B cell (primary cell): ENCODE measurements at regions not wholly inside any gene's neighbourhood (a gene's known extent, or its start where the extent isn't known, plus 50 kb on each side); places are given as distances from the start of the nearest gene placed in this dataset.

ENCODE experiments used
- ATAC-seq: fragments of 200-7000 bp; cut with Tn5 transposase; one replicate; pipeline ENCODE4 v1.10.0; 2021; ENCODE audit warnings: low read depth, mild to moderate bottlenecking, moderate number of reproducible peaks, moderate library complexity
- CTCF ChIA-PET: fragments of 350-600 bp; sonication (Branson Sonifier 250); formaldehyde crosslinking; loops from one replicate; lab custom pipeline; 2021; ENCODE audit warnings: antibody characterized with exemption, inconsistent platforms; lab: Charles Lee
- POLR2A ChIA-PET: fragments of 350-600 bp; sonication (Branson Sonifier 250); formaldehyde crosslinking; loops from one replicate; lab custom pipeline; 2021; ENCODE audit warnings: antibody characterized with exemption; lab: Charles Lee
- DNase-seq: peaks from one replicate; pipeline ENCODE4 v3.0.0; 2013
- H2AFZ ChIP-seq: 2 replicates; pipeline ENCODE4 v1.6.1; 2012; ENCODE audit warnings: mild to moderate bottlenecking, low read depth, low read length; ENCODE audit not compliant: insufficient read depth, poor library complexity, severe bottlenecking
- H3K27ac ChIP-seq, 2 donors: 1 replicate in 1 of 2; 2 replicates in 1 of 2; pipeline ENCODE4 v1.5.1; 2012 to 2013; ENCODE audit warnings: low read length in 2 of 2, mild to moderate bottlenecking in 2 of 2, moderate library complexity in 1 of 2
- H3K27me3 ChIP-seq, 4 experiments: fragments of 200-600 bp in 1 of 4; sonication (generic) in 1 of 4; replicated peaks in 1 of 4; 1 replicate in 2 of 4; 2 replicates in 2 of 4; pipeline versions ENCODE4 v1.6.1 to v1.7.0; 2013 to 2016; ENCODE audit warnings: low read length in 3 of 4, mild to moderate bottlenecking in 2 of 4, mixed read lengths in 1 of 4, moderate library complexity in 1 of 4; ENCODE audit not compliant: insufficient read depth in 4 of 4, control insufficient read depth in 3 of 4; ENCODE audit errors: control extremely low read depth in 1 of 4
- H3K36me3 ChIP-seq, 2 experiments: replicated peaks in 1 of 2; 1 replicate in 1 of 2; 2 replicates in 1 of 2; pipeline versions ENCODE4 v1.6.1 to v1.7.1; 2013; ENCODE audit warnings: low read length in 1 of 2; ENCODE audit not compliant: insufficient read depth in 2 of 2, control insufficient read depth in 1 of 2; ENCODE audit errors: control extremely low read depth in 1 of 2, extremely low read depth in 1 of 2
- H3K4me1 ChIP-seq, 2 donors: fragments of 200-600 bp in 1 of 2; sonication (generic) in 1 of 2; 1 replicate in 1 of 2; 2 replicates in 1 of 2; pipeline versions ENCODE4 v1.5.1 to v1.6.1; 2013 to 2017; ENCODE audit warnings: low read length in 2 of 2; ENCODE audit not compliant: control insufficient read depth in 2 of 2, insufficient read depth in 2 of 2
- H3K4me2 ChIP-seq: replicated peaks from 2 replicates; pipeline ENCODE3; 2012; ENCODE audit warnings: mild to moderate bottlenecking, low read depth, low read length; ENCODE audit not compliant: poor library complexity, severe bottlenecking
- H3K4me3 ChIP-seq, 5 experiments: fragments of 200-600 bp in 1 of 5; sonication (generic) in 1 of 5; 1 replicate in 3 of 5; 2 replicates in 2 of 5; pipeline versions ENCODE4 v1.5.1 to v1.7.0; 2011 to 2016; ENCODE audit warnings: low read length in 4 of 5, mild to moderate bottlenecking in 4 of 5, low read depth in 2 of 5, control low read depth in 1 of 5, moderate library complexity in 1 of 5; ENCODE audit not compliant: insufficient read depth in 1 of 5; ENCODE audit errors: control extremely low read depth in 1 of 5, extremely low read depth in 1 of 5
- H3K79me2 ChIP-seq: fragments of 200-600 bp; sonication (generic); one replicate; pipeline ENCODE4 v1.6.0; 2016; ENCODE audit warnings: low read length; ENCODE audit not compliant: control insufficient read depth, insufficient read depth
- H3K9ac ChIP-seq: fragments of 200-600 bp; sonication (generic); 2 replicates; pipeline ENCODE4 v1.6.1; 2017; ENCODE audit warnings: mild to moderate bottlenecking, low read length, moderate library complexity
- H3K9me3 ChIP-seq, 3 donors: one replicate each; pipeline versions ENCODE4 v1.6.1 to v1.7.1; 2013; ENCODE audit warnings: low read length in 2 of 3; ENCODE audit not compliant: control insufficient read depth in 2 of 3, insufficient read depth in 1 of 3; ENCODE audit errors: control extremely low read depth in 1 of 3
- H4K20me1 ChIP-seq: 2 replicates; pipeline ENCODE4 v1.6.0; 2012; ENCODE audit warnings: mild to moderate bottlenecking, low read length; ENCODE audit not compliant: insufficient read depth, control insufficient read depth, poor library complexity, severe bottlenecking
- H3K27ac Mint-ChIP-seq: one replicate; pipeline ENCODE4 v1.8.0; 2021; ENCODE audit warnings: mixed read lengths
- H3K27me3 Mint-ChIP-seq: one replicate; pipeline ENCODE4 v1.8.0; 2021; ENCODE audit warnings: mixed read lengths
- H3K4me1 Mint-ChIP-seq: one replicate; pipeline ENCODE4 v1.8.0; 2021; ENCODE audit warnings: mixed read lengths
- H3K4me3 Mint-ChIP-seq: one replicate; pipeline ENCODE4 v1.8.0; 2021; ENCODE audit warnings: mixed read lengths
- H3K9me3 Mint-ChIP-seq: one replicate; pipeline ENCODE4 v1.8.0; 2022; ENCODE audit warnings: mixed read lengths; ENCODE audit not compliant: insufficient read depth
- EZH2 ChIP-seq: IDR thresholded peaks from 2 replicates; pipeline ENCODE4 v1.6.1; 2012; ENCODE audit warnings: borderline replicate concordance, low read depth, mild to moderate bottlenecking, moderate library complexity, low read length; ENCODE audit not compliant: insufficient read depth, poor library complexity, severe bottlenecking
- WGBS: methylation state at CpG from one replicate; pipeline ENCODE4 v1.1.5; 2013; ENCODE audit warnings: missing lambda C conversion rate; ENCODE audit not compliant: insufficient coverage; 5-methylcytosine and 5-hydroxymethylcytosine counted together
- intact Hi-C: fragments of 100-400 bp; cut with micrococcal nuclease; formaldehyde crosslinking; loops from one replicate; pipeline ENCODE4 v1.10.0; 2022
- TF ChIP-seq, protein P1 (sequence below): fragments of 200-600 bp; IDR thresholded peaks from one replicate; pipeline ENCODE4 v1.8.0; 2022; ENCODE audit warnings: antibody characterized with exemption, mild to moderate bottlenecking

DNA sequence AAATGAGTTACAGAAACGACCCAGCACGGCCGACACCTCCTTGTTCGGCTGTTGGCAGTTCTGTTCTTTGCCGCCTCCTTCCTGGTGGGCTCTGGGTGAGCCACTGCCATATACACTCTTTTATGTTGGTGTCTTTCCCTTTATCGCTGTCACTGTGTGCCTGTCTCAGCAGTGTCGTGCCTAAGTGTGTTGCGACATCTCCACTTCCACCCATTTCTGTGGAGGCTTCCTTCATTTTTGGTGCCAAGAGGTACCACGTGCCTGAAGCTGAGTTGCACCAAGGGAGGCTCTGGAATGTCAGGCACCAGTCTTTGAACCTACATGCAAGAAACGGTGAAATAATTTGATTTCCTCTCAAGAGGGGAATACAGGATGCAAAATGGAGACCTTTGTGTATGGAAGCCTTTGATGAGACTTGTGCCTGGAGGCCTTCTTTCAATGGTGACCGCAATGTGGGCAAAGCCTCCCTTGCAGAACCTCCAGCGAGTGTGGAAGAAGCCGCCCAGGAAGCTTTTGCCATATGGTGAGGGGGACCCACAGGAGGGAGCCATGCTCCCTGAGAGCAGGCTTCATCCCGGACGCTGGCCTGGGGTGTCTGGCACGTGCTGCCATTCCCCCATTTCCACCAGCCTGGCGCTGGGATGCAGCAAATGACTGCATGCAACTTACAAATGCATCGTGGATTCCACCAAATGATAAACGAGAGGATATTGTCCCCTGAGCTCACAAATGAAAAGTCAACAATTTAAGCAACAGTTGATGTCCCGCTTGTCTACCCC, 136.2 kb downstream of the TEX29 start:
- no peaks in the 10 kb centered on the region for H3K4me1 ChIP-seq
- no peaks in the 10 kb centered on the region for H4K20me1 ChIP-seq
- peaks cover 0 to 7% (median 0%) of the 10 kb centered on the region in 3 donors for H3K9me3 ChIP-seq
- ChIA-PET POLR2A (no interaction called here), CTCF (interaction anchor here (1.0 kb wide), 1 partner anchor 53 kb away, joined by 3 read pairs; no protein-coding TSS in a partner anchor)
- no peaks in the 10 kb centered on the region for H3K79me2 ChIP-seq
- H3K36me3 ChIP-seq = no peaks in the 10 kb centered on the region
- H2AFZ ChIP-seq = no peak overlapping the region
- Mint-ChIP-seq H3K9me3 (no peaks in the 10 kb centered on the region), H3K4me1 (peaks cover 3% of the 10 kb centered on the region), H3K27ac (no peak overlapping the region), H3K4me3 (no peak overlapping the region), H3K27me3 (peaks cover 4% of the 10 kb centered on the region)
- no peak overlapping the region for H3K27ac ChIP-seq
- H3K4me2 ChIP-seq = no peak overlapping the region
- no peak for ATAC-seq
- intact Hi-C loops = no loop called here
- H3K27me3 ChIP-seq = peaks cover 0 to 4% (median 0%) of the 10 kb centered on the region in 4 experiments
- no peak overlapping the region for H3K9ac ChIP-seq
- TF ChIP-seq, protein P1, sequence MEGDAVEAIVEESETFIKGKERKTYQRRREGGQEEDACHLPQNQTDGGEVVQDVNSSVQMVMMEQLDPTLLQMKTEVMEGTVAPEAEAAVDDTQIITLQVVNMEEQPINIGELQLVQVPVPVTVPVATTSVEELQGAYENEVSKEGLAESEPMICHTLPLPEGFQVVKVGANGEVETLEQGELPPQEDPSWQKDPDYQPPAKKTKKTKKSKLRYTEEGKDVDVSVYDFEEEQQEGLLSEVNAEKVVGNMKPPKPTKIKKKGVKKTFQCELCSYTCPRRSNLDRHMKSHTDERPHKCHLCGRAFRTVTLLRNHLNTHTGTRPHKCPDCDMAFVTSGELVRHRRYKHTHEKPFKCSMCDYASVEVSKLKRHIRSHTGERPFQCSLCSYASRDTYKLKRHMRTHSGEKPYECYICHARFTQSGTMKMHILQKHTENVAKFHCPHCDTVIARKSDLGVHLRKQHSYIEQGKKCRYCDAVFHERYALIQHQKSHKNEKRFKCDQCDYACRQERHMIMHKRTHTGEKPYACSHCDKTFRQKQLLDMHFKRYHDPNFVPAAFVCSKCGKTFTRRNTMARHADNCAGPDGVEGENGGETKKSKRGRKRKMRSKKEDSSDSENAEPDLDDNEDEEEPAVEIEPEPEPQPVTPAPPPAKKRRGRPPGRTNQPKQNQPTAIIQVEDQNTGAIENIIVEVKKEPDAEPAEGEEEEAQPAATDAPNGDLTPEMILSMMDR = no peak
- no peak for TF ChIP-seq EZH2
- H3K4me3 ChIP-seq = no peak overlapping the region
- 92% methylated on average over 20 of the region's 20 CpGs for WGBS
- no peak for DNase-seq

DNA sequence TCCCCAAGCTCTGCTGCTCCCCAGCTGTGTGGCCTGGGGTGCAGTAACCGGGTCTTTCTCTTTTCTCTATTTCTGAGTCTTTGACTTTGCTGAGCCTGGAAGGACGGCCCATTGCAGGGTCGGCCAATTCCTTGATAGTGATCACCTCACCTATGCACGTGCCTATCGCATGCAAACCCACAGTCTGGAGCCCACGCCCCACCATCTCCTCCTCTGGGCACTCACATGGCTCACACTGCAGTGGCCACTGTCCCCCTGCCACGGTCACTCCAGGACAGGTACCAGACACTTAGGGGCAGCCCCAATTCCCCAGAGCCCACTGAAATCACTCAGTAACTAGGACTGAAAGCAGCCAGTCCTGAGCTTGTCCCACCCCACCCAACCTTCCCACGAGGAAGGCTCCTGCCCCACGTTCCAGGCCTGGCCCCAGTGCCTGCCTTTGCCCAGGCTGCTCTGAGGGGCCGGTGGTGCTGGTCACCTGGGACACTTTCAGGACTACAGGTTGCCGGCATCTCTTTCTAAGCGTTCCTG, 137.6 kb downstream of the TEX29 start:
- CTCF ChIA-PET = no interaction called here
- Mint-ChIP-seq H3K27ac (no peak overlapping the region), H3K4me1 (peaks cover 3% of the 10 kb centered on the region), H3K27me3 (peaks cover 4% of the 10 kb centered on the region), H3K9me3 (no peaks in the 10 kb centered on the region), H3K4me3 (no peak overlapping the region)
- H3K9ac ChIP-seq = no peak overlapping the region
- H3K27me3 ChIP-seq = peaks cover 0 to 4% (median 0%) of the 10 kb centered on the region in 4 experiments
- no peaks in the 10 kb centered on the region for H3K36me3 ChIP-seq
- no peak for TF ChIP-seq EZH2
- TF ChIP-seq, protein P1 = no peak
- no peaks in the 10 kb centered on the region for H3K4me1 ChIP-seq
- H2AFZ ChIP-seq = no peak overlapping the region
- H4K20me1 ChIP-seq = no peaks in the 10 kb centered on the region
- no peak overlapping the region for H3K4me2 ChIP-seq
- POLR2A ChIA-PET = no interaction called here
- no peak overlapping the region for H3K27ac ChIP-seq
- peaks cover 0 to 7% (median 0%) of the 10 kb centered on the region in 3 donors for H3K9me3 ChIP-seq
- no peak overlapping the region for H3K4me3 ChIP-seq
- WGBS = 87% methylated on average over 12 of the region's 12 CpGs
- intact Hi-C loops = no loop called here
- no peaks in the 10 kb centered on the region for H3K79me2 ChIP-seq
- ATAC-seq = no peak
- no peak for DNase-seq
